Nephron (organoid): ENCODE measurements at regions not wholly inside any gene's neighbourhood (a gene's known extent, or its start where the extent isn't known, plus 50 kb on each side); places are given as distances from the start of the nearest gene placed in this dataset.
"Not testable (repeated sequence)": the region's sequence is repeated elsewhere in the genome, so short reads cannot be mapped to it uniquely, and the experiment has no call there.

ENCODE experiments used
- H3K27ac Mint-ChIP-seq, 3 experiments: 2 replicates each; pipeline ENCODE4 v1.8.0; 2020; ENCODE audit warnings: mixed read lengths in 3 of 3, mild to moderate bottlenecking in 2 of 3, moderate library complexity in 1 of 3
- H3K27me3 Mint-ChIP-seq: 2 replicates; pipeline ENCODE4 v1.8.0; 2021; ENCODE audit warnings: low read depth, mild to moderate bottlenecking, moderate library complexity, mixed read lengths
- H3K36me3 Mint-ChIP-seq: 2 replicates; pipeline ENCODE4 v1.8.0; 2020; ENCODE audit warnings: low read depth, mixed read lengths
- H3K4me1 Mint-ChIP-seq: 2 replicates; pipeline ENCODE4 v1.8.0; 2020; ENCODE audit warnings: mixed read lengths
- H3K4me3 Mint-ChIP-seq, 3 experiments: 2 replicates each; pipeline ENCODE4 v1.8.0; 2020; ENCODE audit warnings: mild to moderate bottlenecking in 3 of 3, mixed read lengths in 3 of 3, moderate library complexity in 2 of 3
- H3K9me3 Mint-ChIP-seq: 2 replicates; pipeline ENCODE4 v1.8.0; 2020; ENCODE audit warnings: mixed read lengths
- TF ChIP-seq, protein P1 (sequence below), 3 experiments: fragments of 200-600 bp; sonication (generic); IDR thresholded peaks; one replicate each; pipeline ENCODE4 v1.5.0; 2021; ENCODE audit warnings: antibody characterized with exemption in 3 of 3; ENCODE audit not compliant: unreplicated experiment in 3 of 3

DNA sequence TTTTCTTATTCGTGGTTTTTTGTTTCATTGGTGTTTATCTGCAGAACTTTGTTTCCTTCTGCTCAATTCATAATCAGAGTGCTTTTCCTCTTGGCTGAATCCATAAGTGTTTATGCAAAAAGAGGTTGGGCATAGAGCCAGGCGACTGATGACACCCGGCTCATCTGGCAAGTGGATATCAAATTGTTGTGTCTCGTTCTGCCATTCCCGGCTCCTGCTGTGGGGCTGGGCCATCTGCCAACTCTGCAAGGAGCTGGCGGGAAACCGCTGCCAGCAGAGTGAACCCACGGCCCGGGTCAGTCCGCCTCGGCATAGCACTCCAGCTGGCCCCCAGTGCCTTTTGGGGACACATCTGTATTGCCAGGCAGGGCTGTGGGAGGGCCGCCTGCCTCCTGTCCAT lies 83.0 kb upstream of the ROPN1B start:
- not testable (repeated sequence) for H3K27me3 Mint-ChIP-seq, H3K4me3 Mint-ChIP-seq
- Mint-ChIP-seq H3K4me1 (peaks cover 14% of the 10 kb centered on the region), H3K27ac (peak overlapping the region in 2 of 3 experiments; percentile 18 to 37), H3K36me3 (peaks cover 71% of the 10 kb centered on the region), H3K9me3 (peaks cover 27% of the 10 kb centered on the region)

DNA sequence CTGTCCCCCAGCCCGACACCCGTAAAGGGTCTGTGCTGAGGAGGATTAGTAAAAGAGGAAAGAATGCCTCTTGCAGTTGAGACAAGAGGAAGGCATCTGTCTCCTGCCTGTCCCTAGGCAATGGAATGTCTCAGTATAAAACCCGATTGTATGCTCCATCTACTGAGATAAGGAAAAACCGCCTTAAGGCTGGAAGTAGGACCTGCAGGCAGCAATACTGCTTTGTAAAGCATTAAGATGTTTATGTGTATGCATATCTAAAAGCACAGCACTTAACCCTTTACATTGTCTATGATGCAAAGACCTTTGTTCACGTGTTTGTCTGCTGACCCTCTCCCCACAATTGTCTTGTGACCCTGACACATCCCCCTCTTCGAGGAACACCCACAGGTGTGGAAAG lies 69.8 kb upstream of the ROPN1B start:
- not testable (repeated sequence) for H3K27ac Mint-ChIP-seq, H3K27me3 Mint-ChIP-seq

GRCh38 chr3:125901473-125901872 lies 67.5 kb upstream of the ROPN1B start:
- not testable (repeated sequence) for H3K9me3 Mint-ChIP-seq, H3K27me3 Mint-ChIP-seq, H3K4me3 Mint-ChIP-seq, H3K27ac Mint-ChIP-seq
- Mint-ChIP-seq H3K36me3 (peaks cover 46% of the 10 kb centered on the region), H3K4me1 (peaks cover 13% of the 10 kb centered on the region)

More for the DNA sequence above, 69.8 kb upstream of the ROPN1B start:
- peaks cover 18% of the 10 kb centered on the region for H3K4me1 Mint-ChIP-seq
- peaks cover 37% of the 10 kb centered on the region for H3K36me3 Mint-ChIP-seq
- H3K9me3 Mint-ChIP-seq, H3K4me3 Mint-ChIP-seq: not testable (repeated sequence)

DNA sequence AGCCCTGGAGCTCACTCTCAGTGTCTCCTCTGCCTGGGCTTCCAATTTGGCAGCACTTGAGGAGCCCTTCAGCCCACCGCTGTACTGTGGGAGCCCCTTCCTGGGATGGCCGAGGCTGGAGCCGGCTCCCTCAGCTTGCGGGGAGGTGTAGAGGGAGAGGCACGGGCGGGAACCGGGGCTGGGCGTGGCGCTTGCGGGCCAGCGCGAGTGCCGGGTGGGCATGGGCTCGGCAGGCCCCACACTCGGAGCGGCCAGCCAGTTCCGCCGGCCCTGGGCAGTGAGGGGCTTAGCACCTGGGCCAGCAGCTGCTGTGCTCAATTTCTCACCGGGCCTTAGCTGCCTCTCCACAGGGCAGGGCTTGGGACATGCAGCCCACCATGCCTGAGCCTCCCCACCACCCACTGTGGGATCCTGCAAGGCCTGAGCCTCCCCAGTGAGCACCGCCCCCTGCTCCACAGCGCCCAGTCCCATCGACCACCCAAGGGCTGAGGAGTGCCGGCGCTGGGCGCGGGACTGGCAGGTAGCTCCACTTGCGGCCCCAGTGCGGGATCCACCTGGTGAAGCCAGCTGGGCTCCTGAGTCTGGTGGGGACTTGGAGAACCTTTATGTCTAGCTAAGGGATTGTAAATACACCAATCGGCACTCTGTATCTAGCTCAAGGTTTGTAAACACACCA lies 65.1 kb upstream of the ROPN1B start:
- H3K36me3 Mint-ChIP-seq: peaks cover 38% of the 10 kb centered on the region
- H3K9me3 Mint-ChIP-seq, H3K27ac Mint-ChIP-seq, H3K4me3 Mint-ChIP-seq, H3K4me1 Mint-ChIP-seq, H3K27me3 Mint-ChIP-seq: not testable (repeated sequence)

DNA sequence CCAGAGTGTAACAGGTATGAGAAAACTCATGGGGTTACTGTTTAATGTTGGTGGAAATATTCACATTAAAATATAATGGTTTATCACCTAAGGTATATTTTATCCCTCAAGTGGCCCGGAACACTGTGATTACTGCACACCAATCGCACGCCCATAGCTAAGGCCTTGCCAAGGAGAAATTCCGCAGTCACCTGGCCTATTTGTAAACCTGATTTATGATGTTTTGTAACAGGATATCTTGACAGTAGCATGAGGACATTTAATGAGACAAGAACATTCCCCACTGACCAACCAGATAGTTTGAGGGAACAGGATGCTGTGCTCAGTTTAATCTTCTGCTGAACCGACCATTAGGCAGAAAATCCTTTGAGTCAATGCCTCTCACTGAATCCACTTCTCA lies 61.7 kb upstream of the ROPN1B start:
- H3K9me3 Mint-ChIP-seq, H3K27me3 Mint-ChIP-seq, H3K4me1 Mint-ChIP-seq, H3K27ac Mint-ChIP-seq, H3K4me3 Mint-ChIP-seq: not testable (repeated sequence)
- peaks cover 23% of the 10 kb centered on the region for H3K36me3 Mint-ChIP-seq

DNA sequence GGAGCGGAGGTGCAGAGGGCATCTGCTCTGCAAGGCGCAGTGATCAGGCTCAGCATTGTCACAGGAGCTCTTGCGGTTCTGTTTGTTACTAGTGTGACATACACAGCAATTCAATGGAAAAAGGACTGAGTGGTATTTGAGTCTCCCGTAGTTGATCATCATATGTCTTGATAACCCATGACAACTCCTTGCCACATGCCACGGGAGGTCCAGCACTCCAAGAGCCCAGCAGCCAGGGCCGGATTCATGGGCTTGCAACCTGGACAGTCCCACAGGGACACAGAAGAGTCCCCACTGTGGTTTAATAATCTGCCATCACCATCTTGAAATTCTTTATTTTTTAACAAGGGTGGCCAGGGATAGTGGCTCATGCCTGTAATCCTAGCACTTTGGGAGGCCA lies 58.1 kb upstream of the ROPN1B start:
- H3K36me3 Mint-ChIP-seq, H3K27me3 Mint-ChIP-seq, H3K27ac Mint-ChIP-seq, H3K4me3 Mint-ChIP-seq, H3K9me3 Mint-ChIP-seq: not testable (repeated sequence)
- peaks cover 25% of the 10 kb centered on the region for H3K4me1 Mint-ChIP-seq

- Mint-ChIP-seq H3K27ac (peak overlapping the region; percentile 46 to 92 (median 87)), H3K4me3 (peak overlapping the region; percentile 85 to 88 (median 88)), H3K4me1 (peaks cover 20% of the 10 kb centered on the region)
- not testable (repeated sequence) for H3K9me3 Mint-ChIP-seq, H3K27me3 Mint-ChIP-seq, H3K36me3 Mint-ChIP-seq
Measured at GRCh38 chr3:125914608-125915436, 54.2 kb upstream of the ROPN1B start.

- not testable (repeated sequence) for H3K36me3 Mint-ChIP-seq, H3K27me3 Mint-ChIP-seq
- H3K27ac Mint-ChIP-seq: peak overlapping the region; percentile 46 to 92 (median 87)
Measured at GRCh38 chr3:125915437-125915787, 53.6 kb upstream of the ROPN1B start.

DNA sequence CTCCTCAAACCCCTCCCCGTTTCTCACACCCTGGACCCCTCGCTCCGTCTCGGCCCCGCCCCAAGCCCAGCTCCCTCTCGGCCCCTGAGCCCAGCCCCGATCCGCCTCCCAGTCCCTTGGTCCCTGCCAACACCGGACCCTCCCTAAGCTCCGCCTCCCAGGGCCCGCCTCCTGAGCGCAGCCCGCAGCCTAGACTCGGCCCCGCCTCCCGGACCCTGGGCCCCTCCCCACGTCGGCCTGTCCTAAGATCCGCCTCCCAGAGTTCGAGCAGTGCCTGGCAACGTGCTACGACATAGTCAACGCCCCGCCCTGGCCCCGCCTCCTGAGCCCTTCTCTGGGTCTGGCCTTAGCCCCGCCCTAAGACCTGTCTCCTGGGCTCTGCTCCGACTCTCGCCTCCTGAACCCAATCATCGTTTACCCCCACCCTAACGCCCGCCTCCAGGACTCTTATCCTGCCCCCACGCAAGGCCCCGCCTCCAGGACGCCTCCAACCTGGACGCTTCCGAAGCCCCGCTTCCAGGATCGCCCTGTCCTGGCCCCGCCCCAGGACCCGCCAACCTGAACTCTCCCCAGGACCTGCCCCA lies 53.1 kb upstream of the ROPN1B start:
- Mint-ChIP-seq H3K27ac (peak overlapping the region; percentile 46 to 92 (median 85)), H3K4me1 (peaks cover 29% of the 10 kb centered on the region), H3K4me3 (peak overlapping the region; percentile 85 to 88 (median 88))
- not testable (repeated sequence) for H3K36me3 Mint-ChIP-seq, H3K9me3 Mint-ChIP-seq, H3K27me3 Mint-ChIP-seq

More at GRCh38 chr3:125915437-125915787, 53.6 kb upstream of the ROPN1B start:
- H3K9me3 Mint-ChIP-seq: not testable (repeated sequence)
- H3K4me1 Mint-ChIP-seq: peaks cover 24% of the 10 kb centered on the region
- H3K4me3 Mint-ChIP-seq: peak overlapping the region; percentile 85 to 88 (median 88)

DNA sequence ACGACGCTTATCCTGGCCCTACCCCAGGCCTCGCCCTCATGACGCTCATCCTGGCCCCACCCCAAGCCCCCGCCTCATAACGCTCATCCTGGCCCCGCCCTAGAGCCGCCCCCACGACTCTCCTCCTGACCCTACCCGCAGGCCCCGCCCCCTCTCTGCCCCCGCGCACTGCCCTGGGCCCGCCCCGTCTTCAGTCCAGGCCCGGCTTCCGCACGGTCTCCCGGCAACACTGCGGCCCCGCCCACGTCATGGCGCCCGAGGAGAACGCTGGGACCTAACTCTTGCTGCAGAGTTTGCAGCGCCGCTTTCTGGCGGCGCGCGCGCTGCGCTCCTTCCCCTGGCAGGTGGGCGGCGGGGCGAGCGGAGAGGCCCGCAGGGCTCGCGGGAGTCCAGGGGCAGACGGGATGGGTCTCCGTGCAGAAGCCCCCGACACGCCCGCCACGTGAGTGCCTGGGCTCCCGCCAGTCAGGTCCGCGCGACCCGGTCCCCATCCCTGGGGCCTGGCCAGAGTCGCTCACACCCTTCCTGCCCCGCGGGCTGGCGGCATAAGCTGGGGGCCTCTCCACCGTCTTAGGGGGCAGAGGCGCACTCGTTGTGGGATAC lies 52.5 kb upstream of the ROPN1B start:
- Mint-ChIP-seq H3K36me3 (peaks cover 4% of the 10 kb centered on the region), H3K4me1 (peaks cover 29% of the 10 kb centered on the region), H3K4me3 (peak overlapping the region; percentile 85 to 88 (median 88)), H3K9me3 (no peaks in the 10 kb centered on the region), H3K27me3 (no peaks in the 10 kb centered on the region), H3K27ac (peak overlapping the region; percentile 46 to 92 (median 85))
- TF ChIP-seq, protein P1, sequence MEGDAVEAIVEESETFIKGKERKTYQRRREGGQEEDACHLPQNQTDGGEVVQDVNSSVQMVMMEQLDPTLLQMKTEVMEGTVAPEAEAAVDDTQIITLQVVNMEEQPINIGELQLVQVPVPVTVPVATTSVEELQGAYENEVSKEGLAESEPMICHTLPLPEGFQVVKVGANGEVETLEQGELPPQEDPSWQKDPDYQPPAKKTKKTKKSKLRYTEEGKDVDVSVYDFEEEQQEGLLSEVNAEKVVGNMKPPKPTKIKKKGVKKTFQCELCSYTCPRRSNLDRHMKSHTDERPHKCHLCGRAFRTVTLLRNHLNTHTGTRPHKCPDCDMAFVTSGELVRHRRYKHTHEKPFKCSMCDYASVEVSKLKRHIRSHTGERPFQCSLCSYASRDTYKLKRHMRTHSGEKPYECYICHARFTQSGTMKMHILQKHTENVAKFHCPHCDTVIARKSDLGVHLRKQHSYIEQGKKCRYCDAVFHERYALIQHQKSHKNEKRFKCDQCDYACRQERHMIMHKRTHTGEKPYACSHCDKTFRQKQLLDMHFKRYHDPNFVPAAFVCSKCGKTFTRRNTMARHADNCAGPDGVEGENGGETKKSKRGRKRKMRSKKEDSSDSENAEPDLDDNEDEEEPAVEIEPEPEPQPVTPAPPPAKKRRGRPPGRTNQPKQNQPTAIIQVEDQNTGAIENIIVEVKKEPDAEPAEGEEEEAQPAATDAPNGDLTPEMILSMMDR (IDR thresholded peaks at IDR 0.05; ENCODE audit: unreplicated experiment in 3 of 3): peak in 1 of 3 experiments; percentile 35

DNA sequence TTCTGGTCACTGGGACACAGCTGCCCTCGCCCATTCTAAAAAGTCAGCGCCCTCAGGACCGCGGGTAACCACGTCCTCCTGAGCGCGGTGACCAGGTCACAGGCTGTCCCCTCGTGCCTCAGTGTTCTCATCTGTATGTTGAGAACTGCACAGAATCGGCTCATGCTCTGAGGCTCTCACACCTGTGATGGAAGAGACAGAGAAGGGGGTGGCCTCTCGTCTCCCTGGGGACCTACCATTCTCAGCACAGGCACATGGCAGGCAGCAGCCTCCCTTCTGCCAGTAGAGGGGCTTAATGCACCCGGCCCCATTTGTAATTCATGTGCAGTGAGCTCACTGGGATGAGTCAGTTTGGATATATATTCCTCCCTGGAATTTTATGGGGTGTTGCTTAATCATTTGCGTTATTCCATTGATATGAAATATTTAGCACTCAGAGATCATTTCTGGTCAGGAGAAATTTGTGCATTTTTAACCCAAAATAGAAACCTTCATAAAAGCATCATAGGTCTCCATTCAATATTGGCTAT lies 51.9 kb upstream of the ROPN1B start:
- H3K27me3 Mint-ChIP-seq, H3K9me3 Mint-ChIP-seq, H3K36me3 Mint-ChIP-seq: not testable (repeated sequence)
- H3K4me3 Mint-ChIP-seq: peak overlapping the region; percentile 85 to 88 (median 88)
- H3K4me1 Mint-ChIP-seq: peaks cover 29% of the 10 kb centered on the region
- peak overlapping the region in 2 of 3 experiments; percentile 79 to 92 for H3K27ac Mint-ChIP-seq

GRCh38 chr3:125918024-125918423 lies 51.0 kb upstream of the ROPN1B start:
- not testable (repeated sequence) for H3K27me3 Mint-ChIP-seq, H3K27ac Mint-ChIP-seq, H3K36me3 Mint-ChIP-seq, H3K9me3 Mint-ChIP-seq
- H3K4me3 Mint-ChIP-seq: peak overlapping the region; percentile 14 to 31 (median 26)
- H3K4me1 Mint-ChIP-seq: peaks cover 24% of the 10 kb centered on the region

GRCh38 chr3:125918451-125918850 lies 50.5 kb upstream of the ROPN1B start:
- Mint-ChIP-seq H3K4me1 (peaks cover 21% of the 10 kb centered on the region), H3K4me3 (peak overlapping the region; percentile 15 to 59 (median 41))
- H3K27ac Mint-ChIP-seq, H3K27me3 Mint-ChIP-seq, H3K36me3 Mint-ChIP-seq, H3K9me3 Mint-ChIP-seq: not testable (repeated sequence)
